H9 (cell line): ENCODE measurements at regions not wholly inside any gene's neighbourhood (a gene's known extent, or its start where the extent isn't known, plus 50 kb on each side); places are given as distances from the start of the nearest gene placed in this dataset.

Experiments
- DNase-seq: peaks from one replicate; pipeline ENCODE4 v3.0.0-alpha.2; 2017
- H2AFZ ChIP-seq: one replicate; pipeline ENCODE4 v1.6.1; 2013; ENCODE audit warnings: mild to moderate bottlenecking, low read length, control low read depth, moderate library complexity
- H2AK5ac ChIP-seq: 2 replicates; pipeline ENCODE4 v1.6.1; 2013; ENCODE audit warnings: low read length, control low read depth, mixed read lengths; ENCODE audit not compliant: insufficient read length
- H2BK120ac ChIP-seq: one replicate; pipeline ENCODE4 v1.6.1; 2013; ENCODE audit warnings: low read depth, mild to moderate bottlenecking, low read length, control low read depth, inconsistent platforms; ENCODE audit not compliant: poor library complexity, severe bottlenecking
- H2BK12ac ChIP-seq: 2 replicates; pipeline ENCODE4 v1.6.1; 2013; ENCODE audit warnings: low read length, control low read depth, mixed read lengths, low read depth; ENCODE audit not compliant: insufficient read length
- H2BK15ac ChIP-seq: 2 replicates; pipeline ENCODE4 v1.6.1; 2013; ENCODE audit warnings: low read depth, low read length, control low read depth
- H2BK20ac ChIP-seq: one replicate; pipeline ENCODE4 v1.6.1; 2013; ENCODE audit warnings: low read depth, mild to moderate bottlenecking, low read length, control low read depth, inconsistent platforms; ENCODE audit not compliant: poor library complexity, severe bottlenecking
- H2BK5ac ChIP-seq: 2 replicates; pipeline ENCODE4 v1.6.1; 2013; ENCODE audit warnings: low read length, control low read depth, mixed read lengths; ENCODE audit not compliant: insufficient read length
- H3K14ac ChIP-seq: 2 replicates; pipeline ENCODE4 v1.6.1; 2013; ENCODE audit warnings: low read length, control low read depth; ENCODE audit not compliant: insufficient read depth
- H3K18ac ChIP-seq: 2 replicates; pipeline ENCODE4 v1.6.1; 2013; ENCODE audit warnings: low read depth, mild to moderate bottlenecking, mixed read lengths, low read length, control low read depth; ENCODE audit not compliant: insufficient read length
- H3K23ac ChIP-seq: 2 replicates; pipeline ENCODE4 v1.6.1; 2013; ENCODE audit warnings: low read length, control low read depth, mixed read lengths, low read depth; ENCODE audit not compliant: insufficient read length
- H3K23me2 ChIP-seq: 2 replicates; pipeline ENCODE4 v1.6.1; 2013; ENCODE audit warnings: low read depth, mild to moderate bottlenecking, mixed read lengths, low read length, control low read depth; ENCODE audit not compliant: insufficient read length, poor library complexity, severe bottlenecking
- H3K27ac ChIP-seq: 2 replicates; pipeline ENCODE4 v1.5.1; 2013; ENCODE audit warnings: low read length, control low read depth, mixed read lengths, low read depth; ENCODE audit not compliant: insufficient read length
- H3K27me3 ChIP-seq: 2 replicates; pipeline ENCODE4 v1.6.1; 2013; ENCODE audit warnings: low read length, control low read depth, inconsistent platforms; ENCODE audit not compliant: insufficient read depth
- H3K4ac ChIP-seq: 2 replicates; pipeline ENCODE4 v1.6.1; 2013; ENCODE audit warnings: low read depth, mild to moderate bottlenecking, control low read depth, inconsistent platforms, low read length, moderate library complexity
- H3K4me1 ChIP-seq: 2 replicates; pipeline ENCODE4 v1.6.1; 2013; ENCODE audit warnings: low read length, control low read depth, inconsistent platforms; ENCODE audit not compliant: insufficient read depth
- H3K4me2 ChIP-seq: 2 replicates; pipeline ENCODE4 v1.6.1; 2013; ENCODE audit warnings: low read length, control low read depth, mixed read lengths; ENCODE audit not compliant: insufficient read length, insufficient read depth
- H3K56ac ChIP-seq: 2 replicates; pipeline ENCODE4 v1.6.1; 2013; ENCODE audit warnings: low read depth, mild to moderate bottlenecking, mixed read lengths, low read length, control low read depth; ENCODE audit not compliant: insufficient read length
- H3K79me1 ChIP-seq: 2 replicates; pipeline ENCODE4 v1.6.1; 2013; ENCODE audit warnings: low read depth, mild to moderate bottlenecking, moderate library complexity, low read length, control low read depth, inconsistent platforms; ENCODE audit not compliant: insufficient read depth, poor library complexity, severe bottlenecking
- H3K79me2 ChIP-seq: 2 replicates; pipeline ENCODE4 v1.6.1; 2013; ENCODE audit warnings: low read length, control low read depth, inconsistent platforms; ENCODE audit not compliant: insufficient read depth
- H3K9ac ChIP-seq: 2 replicates; pipeline ENCODE4 v1.6.1; 2013; ENCODE audit warnings: low read length, control low read depth, mixed read lengths; ENCODE audit not compliant: insufficient read length; ENCODE audit errors: extremely low read depth
- H3K9me3 ChIP-seq: one replicate; pipeline ENCODE4 v1.6.1; 2013; ENCODE audit warnings: low read depth, low read length, inconsistent platforms; ENCODE audit not compliant: control insufficient read depth
- H3T11ph ChIP-seq: one replicate; pipeline ENCODE4 v1.6.1; 2013; ENCODE audit warnings: mild to moderate bottlenecking, low read length, control low read depth, inconsistent platforms
- H4K20me1 ChIP-seq: one replicate; pipeline ENCODE4 v1.6.1; 2013; ENCODE audit not compliant: control insufficient read depth, insufficient read length, insufficient read depth
- H4K5ac ChIP-seq: 2 replicates; pipeline ENCODE4 v1.6.1; 2013; ENCODE audit warnings: low read depth, mild to moderate bottlenecking, mixed read lengths, low read length, control low read depth; ENCODE audit not compliant: insufficient read length
- H4K8ac ChIP-seq: replicated peaks from 2 replicates; pipeline ENCODE4 v1.6.1; 2013; ENCODE audit warnings: low read length, control low read depth, mixed read lengths, low read depth; ENCODE audit not compliant: insufficient read length
- H4K91ac ChIP-seq: 2 replicates; pipeline ENCODE4 v1.6.1; 2013; ENCODE audit warnings: low read depth, mild to moderate bottlenecking, moderate library complexity, mixed read lengths, low read length, control low read depth; ENCODE audit not compliant: insufficient read length
- H3K27ac Mint-ChIP-seq, 3 experiments: 2 replicates in 2 of 3; 3 replicates in 1 of 3; pipeline ENCODE4 v1.8.0; 2020 to 2021; ENCODE audit warnings: mixed read lengths in 3 of 3, mild to moderate bottlenecking in 1 of 3, moderate library complexity in 1 of 3
- H3K27me3 Mint-ChIP-seq: 2 replicates; pipeline ENCODE4 v1.8.0; 2021; ENCODE audit warnings: low read depth, mild to moderate bottlenecking, moderate library complexity, mixed read lengths
- H3K36me3 Mint-ChIP-seq, 3 experiments: 2 replicates in 2 of 3; 3 replicates in 1 of 3; pipeline ENCODE4 v1.8.0; 2020 to 2021; ENCODE audit warnings: low read depth in 3 of 3, mixed read lengths in 3 of 3; ENCODE audit not compliant: insufficient read depth in 1 of 3
- H3K4me1 Mint-ChIP-seq, 2 experiments: 2 replicates each; pipeline ENCODE4 v1.8.0; 2020; ENCODE audit warnings: mixed read lengths in 2 of 2
- H3K4me3 Mint-ChIP-seq, 2 experiments: 2 replicates in 1 of 2; 3 replicates in 1 of 2; pipeline ENCODE4 v1.8.0; 2020 to 2021; ENCODE audit warnings: mild to moderate bottlenecking in 2 of 2, mixed read lengths in 2 of 2, moderate library complexity in 1 of 2
- H3K9me3 Mint-ChIP-seq, 2 experiments: 2 replicates in 1 of 2; 3 replicates in 1 of 2; pipeline ENCODE4 v1.8.0; 2020; ENCODE audit warnings: mild to moderate bottlenecking in 2 of 2, mixed read lengths in 2 of 2, moderate library complexity in 1 of 2
- TF ChIP-seq, protein P1 (sequence below): fragments of 200-600 bp; sonication (generic); conservative IDR thresholded peaks from 3 replicates; pipeline ENCODE4 v1.8.0; 2021; ENCODE audit warnings: antibody characterized with exemption, mild to moderate bottlenecking

DNA sequence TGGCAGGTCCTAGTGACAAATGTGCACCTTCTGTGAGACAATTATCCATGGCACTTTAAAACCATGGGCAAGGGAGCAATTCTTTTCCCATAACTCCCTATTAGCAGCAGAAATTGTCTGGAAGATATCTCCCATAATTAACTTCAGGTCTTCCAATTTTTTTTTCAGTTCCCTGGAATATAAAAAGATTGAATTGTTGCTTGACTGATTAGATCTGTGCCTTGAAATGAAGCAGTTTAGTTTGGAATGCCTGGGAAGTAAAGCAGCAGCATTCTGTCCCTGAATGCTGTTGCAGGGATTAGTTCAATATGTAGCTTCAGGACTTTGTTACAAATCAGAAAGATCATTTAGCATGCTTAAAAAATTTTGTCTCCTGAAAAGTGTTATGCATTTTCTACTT, 137.0 kb upstream of the GOLGA6L4 start:
- Histone ChIP-seq H3T11ph (no peak overlapping the region), H2BK120ac (no peak overlapping the region), H4K20me1 (no peaks in the 10 kb centered on the region), H3K4ac (no peak overlapping the region), H3K27ac (no peak overlapping the region), H2BK15ac (no peak overlapping the region), H2AFZ (no peak overlapping the region), H3K9me3 (no peaks in the 10 kb centered on the region), H2BK20ac (no peak overlapping the region), H3K79me1 (no peaks in the 10 kb centered on the region), H4K8ac (no peak overlapping the region), H4K91ac (no peak overlapping the region), H3K23ac (no peak overlapping the region), H2BK5ac (no peak overlapping the region), H3K56ac (no peak overlapping the region), H3K79me2 (no peaks in the 10 kb centered on the region), H3K14ac (no peak overlapping the region), H3K27me3 (no peaks in the 10 kb centered on the region), H2AK5ac (no peak overlapping the region), H3K4me2 (no peak overlapping the region), H4K5ac (no peak overlapping the region), H3K23me2 (no peaks in the 10 kb centered on the region), H3K18ac (no peak overlapping the region), H3K4me1 (no peaks in the 10 kb centered on the region), H3K9ac (no peak overlapping the region), H2BK12ac (no peak overlapping the region)
- no peak for DNase-seq
- TF ChIP-seq, protein P1, sequence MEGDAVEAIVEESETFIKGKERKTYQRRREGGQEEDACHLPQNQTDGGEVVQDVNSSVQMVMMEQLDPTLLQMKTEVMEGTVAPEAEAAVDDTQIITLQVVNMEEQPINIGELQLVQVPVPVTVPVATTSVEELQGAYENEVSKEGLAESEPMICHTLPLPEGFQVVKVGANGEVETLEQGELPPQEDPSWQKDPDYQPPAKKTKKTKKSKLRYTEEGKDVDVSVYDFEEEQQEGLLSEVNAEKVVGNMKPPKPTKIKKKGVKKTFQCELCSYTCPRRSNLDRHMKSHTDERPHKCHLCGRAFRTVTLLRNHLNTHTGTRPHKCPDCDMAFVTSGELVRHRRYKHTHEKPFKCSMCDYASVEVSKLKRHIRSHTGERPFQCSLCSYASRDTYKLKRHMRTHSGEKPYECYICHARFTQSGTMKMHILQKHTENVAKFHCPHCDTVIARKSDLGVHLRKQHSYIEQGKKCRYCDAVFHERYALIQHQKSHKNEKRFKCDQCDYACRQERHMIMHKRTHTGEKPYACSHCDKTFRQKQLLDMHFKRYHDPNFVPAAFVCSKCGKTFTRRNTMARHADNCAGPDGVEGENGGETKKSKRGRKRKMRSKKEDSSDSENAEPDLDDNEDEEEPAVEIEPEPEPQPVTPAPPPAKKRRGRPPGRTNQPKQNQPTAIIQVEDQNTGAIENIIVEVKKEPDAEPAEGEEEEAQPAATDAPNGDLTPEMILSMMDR: no peak
- no peaks in the 10 kb centered on the region for H3K9me3 Mint-ChIP-seq
- H3K4me1 Mint-ChIP-seq: no peaks in the 10 kb centered on the region
- no peak overlapping the region for H3K27ac Mint-ChIP-seq
- no peaks in the 10 kb centered on the region for H3K36me3 Mint-ChIP-seq
- H3K4me3 Mint-ChIP-seq: no peak overlapping the region
- H3K27me3 Mint-ChIP-seq: 0 out of 2 replicates have a peak, but pooled peaks cover 1% of the 10 kb centered on the region
